GM18519 (cell line): ENCODE measurements at regions not wholly inside any gene's neighbourhood (a gene's known extent, or its start where the extent isn't known, plus 50 kb on each side); places are given as distances from the start of the nearest gene placed in this dataset.
"Not testable (repeated sequence)": the region's sequence is repeated elsewhere in the genome, so short reads cannot be mapped to it uniquely, and the experiment has no call there.

Experiments
- ATAC-seq: cut with Tn5 transposase; IDR thresholded peaks from one replicate; pipeline ENCODE4 v1.9.1; 2021; ENCODE audit warnings: mild to moderate bottlenecking, moderate library complexity; ENCODE audit not compliant: unreplicated experiment, low FRiP score

DNA sequence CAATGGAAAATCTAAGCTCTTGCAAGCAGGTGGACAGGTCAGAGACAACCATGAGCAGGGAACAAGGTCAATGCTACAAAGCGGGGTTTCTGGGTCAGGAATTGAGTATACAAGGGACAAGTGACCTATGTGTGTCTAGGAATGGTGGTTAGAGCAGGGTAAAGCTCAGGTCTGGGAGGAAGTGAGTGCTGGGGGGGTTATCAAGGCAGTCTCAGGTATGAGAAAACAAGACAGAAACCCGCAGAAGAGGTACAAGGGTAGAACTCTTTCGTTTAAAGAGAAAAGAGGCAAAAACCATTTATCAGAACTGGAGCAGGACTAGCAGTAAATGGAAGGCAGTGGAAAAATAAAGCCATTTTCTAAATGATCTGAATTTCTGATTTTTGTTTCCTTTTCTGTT, 298.4 kb downstream of the ALDH8A1 start:
- ATAC-seq: no peak

- ATAC-seq: no peak
Measured at GRCh38 chr6:134647861-134648260, 302.0 kb downstream of the ALDH8A1 start.

GRCh38 chr6:134642819-134643218, 307.1 kb downstream of the ALDH8A1 start:
- ATAC-seq: no peak

DNA sequence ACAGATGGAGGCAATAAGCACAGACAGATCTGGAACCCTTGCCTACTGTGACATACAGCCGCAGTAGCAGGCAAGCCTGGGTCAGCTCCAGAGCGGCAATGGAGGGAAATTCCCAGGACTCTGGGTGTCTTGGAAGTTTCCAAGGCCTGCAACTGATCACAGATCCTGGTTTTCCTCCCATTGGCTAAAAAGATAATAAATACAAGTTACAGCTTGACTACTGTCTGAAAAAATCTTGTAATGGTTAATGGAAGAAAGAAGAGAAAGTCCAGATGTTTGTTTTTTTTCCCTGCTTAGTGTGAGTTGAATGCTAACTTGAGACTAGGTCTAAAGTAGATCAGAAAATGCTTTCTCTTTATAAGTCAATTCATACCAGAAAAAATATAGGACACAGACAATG, 307.6 kb downstream of the ALDH8A1 start:
- no peak for ATAC-seq

DNA sequence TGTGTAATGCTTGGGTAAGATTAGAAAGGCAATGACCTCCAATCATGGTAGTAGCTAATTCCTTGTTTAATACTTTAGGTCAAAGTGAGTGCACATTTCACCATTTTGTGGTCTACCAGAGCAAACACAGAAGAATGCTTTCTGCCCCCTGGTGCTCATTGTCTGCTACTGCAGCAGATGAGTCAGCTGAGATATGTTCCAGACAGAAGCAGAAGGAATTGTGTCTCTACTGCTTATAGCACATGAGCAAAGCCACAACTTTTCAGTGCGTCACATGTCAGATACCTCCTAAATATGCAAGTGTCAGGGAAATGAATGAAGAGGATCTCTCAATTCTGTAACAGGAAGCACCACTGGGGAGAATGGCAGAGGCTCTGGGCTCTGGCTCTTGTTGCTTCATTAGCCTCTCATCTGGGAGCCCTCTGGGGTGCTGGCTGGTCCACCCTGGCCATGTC, 308.9 kb downstream of the ALDH8A1 start:
- ATAC-seq: peak; percentile 63

GRCh38 chr6:134640229-134640628, 309.7 kb downstream of the ALDH8A1 start:
- ATAC-seq: no peak

DNA sequence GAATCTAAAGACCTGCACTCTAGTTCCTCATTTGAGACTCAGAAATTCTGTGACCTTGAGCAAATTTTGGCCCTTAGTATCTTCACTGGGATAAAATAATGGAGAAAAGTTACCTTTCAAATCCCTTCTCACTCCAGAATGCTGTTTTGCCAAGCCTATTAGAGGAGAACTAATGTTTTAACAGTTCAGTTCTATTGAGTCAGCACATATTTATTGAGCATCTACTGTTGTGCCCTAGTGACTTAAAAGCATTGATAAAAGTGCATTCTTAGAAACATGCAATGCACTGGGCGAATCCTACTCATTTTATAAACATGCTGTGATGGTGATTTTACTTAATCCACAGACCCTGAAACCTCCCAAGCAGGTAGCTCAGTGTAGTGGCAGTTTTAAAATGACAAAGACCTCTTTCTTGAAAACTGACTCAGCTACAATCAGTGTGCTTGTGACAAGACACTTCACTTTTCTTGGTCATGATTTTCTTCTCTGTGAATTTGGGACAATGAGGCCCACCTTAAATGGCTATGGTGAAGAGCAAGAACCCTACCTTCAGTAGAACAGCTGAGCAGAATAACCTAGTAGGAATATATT, 312.0 kb downstream of the ALDH8A1 start:
- no peak for ATAC-seq

GRCh38 chr6:134637282-134637681, 312.6 kb downstream of the ALDH8A1 start:
- ATAC-seq: no peak

DNA sequence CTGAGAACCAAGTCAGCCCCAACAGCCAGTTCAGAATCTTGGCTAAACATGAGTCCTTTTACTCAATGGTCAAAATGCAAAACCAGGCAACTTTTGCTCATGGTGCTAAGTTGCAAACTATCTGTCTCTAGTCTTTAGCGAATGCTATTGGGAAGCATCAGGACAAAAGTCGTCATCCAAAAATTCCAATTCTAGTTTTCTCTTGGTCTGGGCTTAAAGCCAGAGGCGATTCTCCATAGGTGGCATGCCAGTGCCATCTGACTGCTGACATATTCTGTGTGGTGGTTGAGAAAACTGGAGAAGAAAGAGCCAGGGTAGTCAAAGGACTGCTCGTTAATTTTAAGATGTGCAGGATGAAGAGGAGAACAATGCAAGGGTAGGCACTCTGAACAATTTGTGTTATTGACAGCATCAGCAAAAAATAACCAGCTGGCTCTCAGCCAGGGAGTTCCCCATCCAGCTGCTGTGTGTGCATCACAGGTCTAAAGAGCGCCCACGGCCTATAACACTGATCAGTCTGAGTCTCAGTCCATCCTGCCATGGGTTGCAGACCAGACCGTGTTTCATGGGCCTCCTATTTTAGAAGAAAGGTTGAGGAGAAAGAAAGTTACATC, 313.6 kb downstream of the ALDH8A1 start:
- ATAC-seq: no peak

DNA sequence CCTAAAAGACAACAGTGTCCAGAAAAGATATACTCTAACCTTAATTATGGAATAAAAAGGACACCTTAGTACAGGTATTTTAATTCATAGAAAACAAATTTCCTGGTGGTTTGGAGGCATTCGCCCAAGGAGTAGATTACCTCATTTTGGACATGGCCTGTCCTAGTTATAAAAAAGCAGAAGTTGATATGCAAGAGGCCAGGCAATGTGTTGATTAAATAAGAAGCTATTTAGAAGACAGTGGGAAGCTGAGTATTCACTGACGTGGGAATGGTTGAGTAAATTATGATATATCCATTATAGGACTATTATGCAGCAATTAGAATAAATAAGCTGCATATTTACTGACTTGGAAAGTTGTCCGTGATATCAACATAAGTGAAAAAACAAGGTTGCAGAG, 314.9 kb downstream of the ALDH8A1 start:
- no peak for ATAC-seq

GRCh38 chr6:134634466-134634865, 315.4 kb downstream of the ALDH8A1 start:
- no peak for ATAC-seq

DNA sequence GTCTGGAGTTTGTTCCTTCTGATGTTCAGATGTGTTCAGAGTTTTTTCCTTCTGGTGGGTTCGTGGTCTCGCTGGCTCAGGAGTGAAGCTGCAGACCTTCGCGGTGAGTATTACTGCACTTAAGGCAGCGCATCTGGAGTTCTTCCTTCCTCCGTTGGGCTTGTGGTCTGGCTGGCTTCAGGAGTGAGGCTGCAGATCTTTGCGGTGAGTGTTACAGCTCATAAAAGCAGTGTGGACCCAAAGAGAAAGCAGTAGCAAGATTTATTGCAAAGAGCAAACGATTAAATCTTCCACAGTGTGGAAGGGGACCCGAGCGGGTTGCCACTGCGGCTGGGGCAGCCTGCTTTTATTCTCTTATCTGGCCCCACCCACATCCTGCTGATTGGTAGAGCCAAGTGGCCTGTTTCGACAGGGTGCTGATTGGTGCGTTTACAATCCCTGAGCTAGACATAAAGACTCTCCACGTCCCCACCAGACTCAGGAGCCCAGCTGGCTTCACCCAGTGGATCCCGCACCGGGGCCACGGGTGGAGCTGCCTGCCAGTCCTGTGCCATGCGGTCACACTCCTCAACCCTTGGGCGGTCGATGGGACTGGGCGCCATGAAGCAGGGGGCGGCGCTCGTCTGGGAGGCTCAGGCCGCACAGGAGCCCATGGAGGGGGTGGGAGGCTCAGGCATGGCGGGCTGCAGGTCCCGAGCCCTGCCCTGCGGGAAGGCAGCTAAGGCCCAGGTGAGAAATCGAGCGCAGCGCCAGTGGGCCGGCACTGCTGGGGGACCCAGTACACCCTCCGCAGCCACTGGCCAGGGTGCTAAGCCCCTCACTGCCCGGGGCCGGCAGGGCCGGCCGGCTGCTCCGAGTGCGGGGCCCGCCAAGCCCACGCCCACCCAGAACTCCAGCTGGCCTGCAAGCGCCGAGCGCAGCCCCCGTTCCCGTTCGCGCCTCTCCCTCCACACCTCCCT, 315.3 kb upstream of the SGK1 start:
- ATAC-seq: not testable (repeated sequence)

DNA sequence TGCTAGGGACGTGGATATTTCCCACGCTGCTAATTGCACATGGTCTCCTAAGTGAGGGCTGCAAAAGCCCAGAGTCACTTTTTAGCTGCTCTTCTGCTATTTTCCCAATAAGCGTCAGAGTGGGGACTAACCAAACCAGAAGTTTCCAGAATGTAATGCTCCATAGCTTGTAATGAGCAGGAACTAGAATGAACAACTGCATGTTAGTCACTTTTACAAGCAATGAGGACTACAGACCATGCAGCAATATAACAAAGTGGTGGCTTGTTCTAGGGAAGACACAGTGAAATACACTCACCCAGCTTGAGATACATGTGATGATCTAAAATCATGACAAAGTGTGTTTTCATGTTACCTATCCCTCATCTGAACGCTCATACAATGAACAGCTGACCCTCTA, 314.1 kb upstream of the SGK1 start:
- no peak for ATAC-seq

GRCh38 chr6:134631398-134631924, 313.5 kb upstream of the SGK1 start:
- no peak for ATAC-seq

GRCh38 chr6:134630508-134631121, 312.7 kb upstream of the SGK1 start:
- ATAC-seq: no peak

GRCh38 chr6:134628154-134628553, 310.2 kb upstream of the SGK1 start:
- no peak for ATAC-seq

- ATAC-seq: no peak
Measured at GRCh38 chr6:134627707-134628106, 309.8 kb upstream of the SGK1 start.

DNA sequence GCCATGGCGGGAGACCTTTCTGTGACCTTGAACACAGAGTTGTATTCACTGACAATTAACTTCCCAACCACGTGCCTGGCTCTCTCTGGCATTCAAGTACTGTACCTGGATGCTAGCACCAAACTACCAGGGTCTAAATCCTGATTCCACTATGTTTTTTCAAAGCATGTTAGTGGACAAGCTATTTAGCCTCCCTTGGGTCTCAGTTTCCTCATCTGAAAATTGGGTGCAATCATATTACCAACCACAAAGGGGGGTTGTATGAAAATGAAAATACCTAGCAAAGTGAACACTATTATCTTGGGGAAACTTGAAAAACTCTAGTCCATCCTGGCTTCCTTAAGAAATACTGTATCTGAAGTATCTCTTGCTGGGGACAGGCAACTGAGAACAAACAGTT, 308.7 kb upstream of the SGK1 start:
- ATAC-seq: no peak

GRCh38 chr6:134626086-134626485, 308.2 kb upstream of the SGK1 start:
- ATAC-seq: no peak

- no peak for ATAC-seq
Measured at GRCh38 chr6:134624781-134625180, 306.9 kb upstream of the SGK1 start.

DNA sequence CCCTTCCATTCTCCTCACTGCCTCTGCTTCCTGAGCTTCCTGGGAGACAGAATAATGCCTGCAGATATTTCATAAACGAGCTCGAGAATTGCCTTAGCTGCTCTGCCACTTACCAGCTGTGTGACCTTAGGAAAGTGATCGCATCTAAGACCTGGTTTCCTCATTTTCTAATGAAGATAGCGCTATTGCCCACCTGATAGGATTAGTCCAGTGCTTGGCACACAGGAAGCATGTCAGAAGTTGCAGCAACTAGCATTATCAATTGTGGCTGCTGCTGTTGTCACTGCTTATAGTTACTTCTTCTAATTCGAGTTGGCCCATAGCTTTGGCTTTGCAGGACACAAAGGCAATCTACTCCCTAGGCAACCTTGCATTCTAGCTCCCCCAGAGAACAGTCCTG, 305.5 kb upstream of the SGK1 start:
- ATAC-seq: no peak
